ENCODE measurements at regions not wholly inside any gene's neighbourhood (a gene's known extent, or its start where the extent isn't known, plus 50 kb on each side); places are given as distances from the start of the nearest gene placed in this dataset.

GRCh38 chr20:40750541-40751035, 61.6 kb upstream of the MAFB start:
- TF ChIP-seq POLR2AphosphoS5 (IDR thresholded peaks at IDR 0.05) (no peak), CTCF (IDR thresholded peaks at IDR 0.05) (no peak)

Measured in breast epithelium (tissue), 3 donors.